ENCODE measurements at regions not wholly inside any gene's neighbourhood (a gene's known extent, or its start where the extent isn't known, plus 50 kb on each side); places are given as distances from the start of the nearest gene placed in this dataset.

DNA sequence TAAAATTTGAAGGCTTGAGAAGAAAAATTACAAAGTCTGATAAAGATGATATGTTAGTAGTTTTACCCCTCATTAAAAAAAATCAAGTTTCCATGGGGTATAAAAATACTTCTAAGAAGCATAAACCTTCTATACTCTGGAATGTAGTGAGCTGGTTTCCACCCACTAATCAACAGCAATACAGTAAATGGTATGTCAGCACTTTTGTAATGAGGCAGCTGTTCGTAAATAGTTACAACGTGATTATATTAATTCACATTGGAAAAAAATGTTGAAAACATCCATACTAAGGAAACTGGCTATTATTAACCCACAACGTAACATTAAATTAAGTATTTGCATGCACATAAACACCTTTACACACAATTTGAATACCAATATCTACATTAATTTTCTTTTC lies 283.1 kb upstream of the FAM174A start:
- Histone ChIP-seq H3K27ac (ENCODE audit: low read depth, low read length) (no peak overlapping the region), H3K36me3 (ENCODE audit: control insufficient read depth in 1 of 2, insufficient read depth in 2 of 2, low read length in 2 of 2) (no peaks in the 10 kb centered on the region), H3K4me1 (ENCODE audit: control insufficient read depth in 1 of 2, insufficient read depth in 2 of 2, low read length in 2 of 2) (no peaks in the 10 kb centered on the region), H3K27me3 (ENCODE audit: insufficient read depth, low read length) (no peaks in the 10 kb centered on the region), H3K79me2 (ENCODE audit: insufficient read depth, low read length) (no peaks in the 10 kb centered on the region), H3K4me2 (ENCODE audit: low read length) (no peak overlapping the region), H3K4me3 (replicated peaks in 1 of 2; ENCODE audit: low read depth in 1 of 2, low read length in 2 of 2) (no peak overlapping the region), H2AFZ (ENCODE audit: low read depth, low read length, poor library complexity, severe bottlenecking) (no peak overlapping the region), H3K9ac (ENCODE audit: low read length) (no peak overlapping the region), H4K20me1 (ENCODE audit: insufficient read depth) (no peaks in the 10 kb centered on the region), H3K9me2 (ENCODE audit: insufficient read depth) (no peaks in the 10 kb centered on the region), H3K9me3 (ENCODE audit: control insufficient read depth in 1 of 2, insufficient read depth in 1 of 2, low read depth in 1 of 2, low read length in 2 of 2) (no peaks in the 10 kb centered on the region)
- no peak for TF ChIP-seq CEBPB (IDR thresholded peaks at IDR 0.05; ENCODE audit: low read depth)
- TF ChIP-seq ZNF274 (IDR thresholded peaks at IDR 0.05; ENCODE audit: low read depth, low read length), result no peak
- no peak for TF ChIP-seq TCF7L2 (IDR thresholded peaks at IDR 0.05; ENCODE audit: borderline replicate concordance, extremely low read depth, insufficient read depth, insufficient read length)
- TF ChIP-seq, protein P1, sequence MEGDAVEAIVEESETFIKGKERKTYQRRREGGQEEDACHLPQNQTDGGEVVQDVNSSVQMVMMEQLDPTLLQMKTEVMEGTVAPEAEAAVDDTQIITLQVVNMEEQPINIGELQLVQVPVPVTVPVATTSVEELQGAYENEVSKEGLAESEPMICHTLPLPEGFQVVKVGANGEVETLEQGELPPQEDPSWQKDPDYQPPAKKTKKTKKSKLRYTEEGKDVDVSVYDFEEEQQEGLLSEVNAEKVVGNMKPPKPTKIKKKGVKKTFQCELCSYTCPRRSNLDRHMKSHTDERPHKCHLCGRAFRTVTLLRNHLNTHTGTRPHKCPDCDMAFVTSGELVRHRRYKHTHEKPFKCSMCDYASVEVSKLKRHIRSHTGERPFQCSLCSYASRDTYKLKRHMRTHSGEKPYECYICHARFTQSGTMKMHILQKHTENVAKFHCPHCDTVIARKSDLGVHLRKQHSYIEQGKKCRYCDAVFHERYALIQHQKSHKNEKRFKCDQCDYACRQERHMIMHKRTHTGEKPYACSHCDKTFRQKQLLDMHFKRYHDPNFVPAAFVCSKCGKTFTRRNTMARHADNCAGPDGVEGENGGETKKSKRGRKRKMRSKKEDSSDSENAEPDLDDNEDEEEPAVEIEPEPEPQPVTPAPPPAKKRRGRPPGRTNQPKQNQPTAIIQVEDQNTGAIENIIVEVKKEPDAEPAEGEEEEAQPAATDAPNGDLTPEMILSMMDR (IDR thresholded peaks at IDR 0.05 in 2 of 3, conservative IDR thresholded peaks at IDR 0.05 in 1 of 3; ENCODE audit: borderline replicate concordance in 1 of 3, insufficient read depth in 1 of 3, low read depth in 2 of 3, low read length in 2 of 3), result no peak
- TF ChIP-seq, protein P2, sequence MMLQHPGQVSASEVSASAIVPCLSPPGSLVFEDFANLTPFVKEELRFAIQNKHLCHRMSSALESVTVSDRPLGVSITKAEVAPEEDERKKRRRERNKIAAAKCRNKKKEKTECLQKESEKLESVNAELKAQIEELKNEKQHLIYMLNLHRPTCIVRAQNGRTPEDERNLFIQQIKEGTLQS (IDR thresholded peaks at IDR 0.05), result no peak
- TF ChIP-seq ZFX (IDR thresholded peaks at IDR 0.05), result no peak
- TF ChIP-seq YY1 (IDR thresholded peaks at IDR 0.05; ENCODE audit: extremely low read depth, insufficient replicate concordance, low read depth, low read length), result no peak
- TF ChIP-seq EZH2 (IDR thresholded peaks at IDR 0.05), result no peak
- no peak for TF ChIP-seq CBX3 (IDR thresholded peaks at IDR 0.05; ENCODE audit: low read depth)
- TF ChIP-seq RAD21 (IDR thresholded peaks at IDR 0.05; ENCODE audit: low read depth), result no peak
- no peak for TF ChIP-seq SP1 (IDR thresholded peaks at IDR 0.05; ENCODE audit: low read depth)
- no peak for TF ChIP-seq ELF1 (IDR thresholded peaks at IDR 0.05; ENCODE audit: borderline replicate concordance, low read depth)
- TF ChIP-seq REST (IDR thresholded peaks at IDR 0.05; ENCODE audit: low read depth), result no peak
- no peak for TF ChIP-seq POLR2A (IDR thresholded peaks at IDR 0.05; ENCODE audit: borderline replicate concordance, extremely low read depth, insufficient read depth, insufficient read length)
- no peak for TF ChIP-seq JUND (IDR thresholded peaks at IDR 0.05)
- TF ChIP-seq FOSL1 (IDR thresholded peaks at IDR 0.05; ENCODE audit: low read depth), result no peak
- TF ChIP-seq SIN3A (IDR thresholded peaks at IDR 0.05; ENCODE audit: low read depth), result no peak
- ChIA-PET CTCF (no interaction called here), RAD21 (ENCODE audit: low non-redundant PET in 1 of 2, low total read pairs in 2 of 2, uncharacterized antibody in 2 of 2, unreplicated experiment in 2 of 2) (no interaction called here), POLR2A (no interaction called here)
- BruUV-seq (replicated peaks), result no TSS peak
- intact Hi-C loops (cut with micrococcal nuclease), result no loop called here
- ATAC-seq (no peak), DNase-seq (ENCODE audit: low read depth, low spot score) (no peak)
